ENCODE measurements at regions not wholly inside any gene's neighbourhood (a gene's known extent, or its start where the extent isn't known, plus 50 kb on each side); places are given as distances from the start of the nearest gene placed in this dataset.

- H3K27me3 ChIP-seq = no peaks in the 10 kb centered on the region
- no peaks in the 10 kb centered on the region for H3K9me3 ChIP-seq
- no peak for DNase-seq
- no peaks in the 10 kb centered on the region for H3K36me3 ChIP-seq
- no peak overlapping the region for H3K4me3 ChIP-seq
These were observed 432.7 kb downstream of the TMX3 start for GRCh38 chr18:68282232-68282631.

GRCh38 chr18:68275616-68276015 is 439.3 kb downstream of the TMX3 start:
- Histone ChIP-seq H3K36me3 (no peaks in the 10 kb centered on the region), H3K9me3 (no peaks in the 10 kb centered on the region)
- peak; percentile 16 for DNase-seq

GRCh38 chr18:68270017-68270416 is 444.9 kb downstream of the TMX3 start:
- H3K4me3 ChIP-seq = no peak overlapping the region
- no peak for DNase-seq
- no peaks in the 10 kb centered on the region for H3K27me3 ChIP-seq
- no peaks in the 10 kb centered on the region for H3K36me3 ChIP-seq
- H3K9me3 ChIP-seq = no peaks in the 10 kb centered on the region

More at GRCh38 chr18:68275616-68276015, 439.3 kb downstream of the TMX3 start:
- H3K4me3 ChIP-seq = no peak overlapping the region
- no peaks in the 10 kb centered on the region for H3K27me3 ChIP-seq

- no peak overlapping the region for H3K4me3 ChIP-seq
- DNase-seq = no peak
- H3K9me3 ChIP-seq = no peaks in the 10 kb centered on the region
- no peaks in the 10 kb centered on the region for H3K27me3 ChIP-seq
- no peaks in the 10 kb centered on the region for H3K36me3 ChIP-seq
These were observed 447.3 kb downstream of the TMX3 start for GRCh38 chr18:68267583-68267982.

- Histone ChIP-seq H3K36me3 (no peaks in the 10 kb centered on the region), H3K4me3 (no peak overlapping the region), H3K27me3 (no peaks in the 10 kb centered on the region), H3K9me3 (no peaks in the 10 kb centered on the region)
- DNase-seq = no peak
These were observed 451.4 kb downstream of the TMX3 start for GRCh38 chr18:68263481-68263880.

- Histone ChIP-seq H3K9me3 (no peaks in the 10 kb centered on the region), H3K4me3 (no peak overlapping the region), H3K36me3 (no peaks in the 10 kb centered on the region), H3K27me3 (no peaks in the 10 kb centered on the region)
- no peak for DNase-seq
These were observed 452.1 kb downstream of the TMX3 start for GRCh38 chr18:68262690-68263294.

- H3K9me3 ChIP-seq = no peaks in the 10 kb centered on the region
- no peak overlapping the region for H3K4me3 ChIP-seq
- no peak for DNase-seq
- no peaks in the 10 kb centered on the region for H3K27me3 ChIP-seq
- H3K36me3 ChIP-seq = no peaks in the 10 kb centered on the region
These were observed 458.4 kb downstream of the TMX3 start for GRCh38 chr18:68256418-68257067.

- DNase-seq = no peak
- H3K27me3 ChIP-seq = no peaks in the 10 kb centered on the region
These were observed 470.1 kb downstream of the TMX3 start for GRCh38 chr18:68244786-68245185.

GRCh38 chr18:68241881-68242280 is 473.0 kb downstream of the TMX3 start:
- H3K27me3 ChIP-seq = no peaks in the 10 kb centered on the region
- peaks cover 6% of the 10 kb centered on the region; the same call in 1 of the 2 replicates for H3K9me3 ChIP-seq
- no peak overlapping the region for H3K4me3 ChIP-seq
- no peak for DNase-seq
- H3K36me3 ChIP-seq = no peaks in the 10 kb centered on the region

More at GRCh38 chr18:68244786-68245185, 470.1 kb downstream of the TMX3 start:
- peaks cover 6% of the 10 kb centered on the region; the same call in 1 of the 2 replicates for H3K9me3 ChIP-seq
- H3K36me3 ChIP-seq = no peaks in the 10 kb centered on the region
- no peak overlapping the region for H3K4me3 ChIP-seq

GRCh38 chr18:68234676-68235075 is 480.2 kb downstream of the TMX3 start:
- Histone ChIP-seq H3K4me3 (no peak overlapping the region), H3K27me3 (no peaks in the 10 kb centered on the region)
- no peak for DNase-seq

GRCh38 chr18:68234131-68234530 is 480.8 kb downstream of the TMX3 start:
- H3K4me3 ChIP-seq = no peak overlapping the region
- DNase-seq = peak; percentile 4
- H3K27me3 ChIP-seq = no peaks in the 10 kb centered on the region
- H3K9me3 ChIP-seq = no peaks in the 10 kb centered on the region
- no peaks in the 10 kb centered on the region for H3K36me3 ChIP-seq

More at GRCh38 chr18:68234676-68235075, 480.2 kb downstream of the TMX3 start:
- H3K9me3 ChIP-seq = no peaks in the 10 kb centered on the region
- H3K36me3 ChIP-seq = no peaks in the 10 kb centered on the region

GRCh38 chr18:68233018-68233417 is 481.9 kb downstream of the TMX3 start:
- H3K9me3 ChIP-seq = no peaks in the 10 kb centered on the region
- DNase-seq = no peak

GRCh38 chr18:68229351-68229750 is 485.6 kb downstream of the TMX3 start:
- no peaks in the 10 kb centered on the region for H3K27me3 ChIP-seq
- DNase-seq = no peak
- no peaks in the 10 kb centered on the region for H3K36me3 ChIP-seq
- H3K9me3 ChIP-seq = no peaks in the 10 kb centered on the region
- no peak overlapping the region for H3K4me3 ChIP-seq

More at GRCh38 chr18:68233018-68233417, 481.9 kb downstream of the TMX3 start:
- Histone ChIP-seq H3K4me3 (no peak overlapping the region), H3K27me3 (no peaks in the 10 kb centered on the region), H3K36me3 (no peaks in the 10 kb centered on the region)

- no peaks in the 10 kb centered on the region for H3K27me3 ChIP-seq
- no peaks in the 10 kb centered on the region for H3K9me3 ChIP-seq
- no peaks in the 10 kb centered on the region for H3K36me3 ChIP-seq
- no peak for DNase-seq
- no peak overlapping the region for H3K4me3 ChIP-seq
These were observed 493.7 kb downstream of the TMX3 start for GRCh38 chr18:68221111-68221724.

GRCh38 chr18:68220458-68220857 is 494.4 kb downstream of the TMX3 start:
- no peak overlapping the region for H3K4me3 ChIP-seq
- H3K36me3 ChIP-seq = no peaks in the 10 kb centered on the region
- H3K9me3 ChIP-seq = no peaks in the 10 kb centered on the region
- no peak for DNase-seq
- H3K27me3 ChIP-seq = no peaks in the 10 kb centered on the region

GRCh38 chr18:68219872-68220271 is 495.0 kb downstream of the TMX3 start:
- no peak for DNase-seq
- no peaks in the 10 kb centered on the region for H3K27me3 ChIP-seq
- H3K36me3 ChIP-seq = no peaks in the 10 kb centered on the region
- H3K4me3 ChIP-seq = no peak overlapping the region
- H3K9me3 ChIP-seq = no peaks in the 10 kb centered on the region

GRCh38 chr18:68219274-68219673 is 495.6 kb downstream of the TMX3 start:
- no peaks in the 10 kb centered on the region for H3K36me3 ChIP-seq
- H3K9me3 ChIP-seq = no peaks in the 10 kb centered on the region
- DNase-seq = no peak
- no peaks in the 10 kb centered on the region for H3K27me3 ChIP-seq
- no peak overlapping the region for H3K4me3 ChIP-seq

- H3K36me3 ChIP-seq = no peaks in the 10 kb centered on the region
- peak; percentile 7 for DNase-seq
- no peak overlapping the region for H3K4me3 ChIP-seq
- H3K9me3 ChIP-seq = no peaks in the 10 kb centered on the region
- no peaks in the 10 kb centered on the region for H3K27me3 ChIP-seq
These were observed 499.0 kb downstream of the TMX3 start for GRCh38 chr18:68215931-68216330.
